ENCODE measurements at regions not wholly inside any gene's neighbourhood (a gene's known extent, or its start where the extent isn't known, plus 50 kb on each side); places are given as distances from the start of the nearest gene placed in this dataset.
A peak's percentile ranks its signal among the peaks of the same experiment; 100 is the strongest.

DNA sequence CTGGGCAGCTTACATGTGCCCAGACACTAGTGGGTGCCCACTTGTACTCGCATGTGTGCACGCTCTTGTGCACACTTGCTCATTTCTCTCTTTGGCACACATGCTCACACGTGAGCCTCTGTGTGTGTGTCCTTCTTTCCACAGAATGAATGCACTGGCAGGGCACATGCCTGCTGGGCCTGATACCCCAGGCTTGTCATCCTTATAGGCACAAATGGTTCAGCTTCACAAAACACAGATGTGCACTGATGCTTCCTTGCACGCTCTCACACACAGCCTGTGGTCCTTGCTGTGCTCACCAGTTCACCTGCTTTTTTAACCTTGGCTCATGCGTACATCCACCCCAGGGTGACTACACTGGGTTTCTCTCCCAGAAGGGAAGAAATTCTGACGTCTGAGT is 174.8 kb downstream of the BUD13 start:
- no peak for DNase-seq

DNA sequence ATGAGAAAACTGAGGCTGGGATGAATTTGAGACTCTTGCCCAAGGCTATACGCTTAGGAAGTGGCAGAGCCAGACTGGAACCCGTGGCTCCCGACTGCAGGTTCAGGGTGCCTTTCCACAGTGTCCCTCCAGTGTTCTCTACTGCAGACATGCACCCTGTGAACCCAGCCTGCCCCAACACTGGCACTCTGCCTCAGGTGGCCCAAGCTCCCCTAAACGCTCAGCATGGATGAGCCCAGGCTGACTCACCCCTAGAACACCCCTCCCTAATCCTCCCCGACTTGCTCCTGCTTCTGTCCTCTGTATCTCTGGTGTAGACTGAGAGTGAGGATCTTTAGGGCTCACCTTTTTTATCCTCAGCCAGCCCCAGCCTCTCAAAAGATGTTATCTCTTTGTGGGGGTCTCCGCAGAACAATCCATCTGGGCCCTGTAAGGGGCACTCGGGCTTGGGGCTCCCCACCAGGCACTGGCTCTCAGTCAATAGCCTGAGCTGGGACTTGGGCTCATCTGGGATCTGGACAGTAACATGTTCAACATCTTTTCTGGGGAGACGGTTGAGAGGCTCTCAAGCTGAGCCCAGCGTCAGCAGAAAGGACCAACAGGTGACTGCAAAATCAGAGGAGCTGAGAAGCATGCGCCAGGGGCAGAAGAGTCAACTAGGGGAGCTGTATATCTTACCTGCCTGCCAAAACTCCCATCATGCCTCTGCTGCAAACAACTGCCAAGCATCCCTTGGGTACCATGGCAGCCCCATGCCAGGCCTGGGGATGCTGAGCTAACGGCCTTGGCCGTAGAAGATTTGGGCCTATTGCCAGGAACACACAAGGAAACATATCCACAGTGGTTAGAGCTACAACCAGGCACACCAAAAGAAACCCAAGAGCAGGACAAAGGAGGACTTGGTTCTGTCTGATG is 176.2 kb downstream of the BUD13 start:
- peak; percentile 8 for DNase-seq

DNA sequence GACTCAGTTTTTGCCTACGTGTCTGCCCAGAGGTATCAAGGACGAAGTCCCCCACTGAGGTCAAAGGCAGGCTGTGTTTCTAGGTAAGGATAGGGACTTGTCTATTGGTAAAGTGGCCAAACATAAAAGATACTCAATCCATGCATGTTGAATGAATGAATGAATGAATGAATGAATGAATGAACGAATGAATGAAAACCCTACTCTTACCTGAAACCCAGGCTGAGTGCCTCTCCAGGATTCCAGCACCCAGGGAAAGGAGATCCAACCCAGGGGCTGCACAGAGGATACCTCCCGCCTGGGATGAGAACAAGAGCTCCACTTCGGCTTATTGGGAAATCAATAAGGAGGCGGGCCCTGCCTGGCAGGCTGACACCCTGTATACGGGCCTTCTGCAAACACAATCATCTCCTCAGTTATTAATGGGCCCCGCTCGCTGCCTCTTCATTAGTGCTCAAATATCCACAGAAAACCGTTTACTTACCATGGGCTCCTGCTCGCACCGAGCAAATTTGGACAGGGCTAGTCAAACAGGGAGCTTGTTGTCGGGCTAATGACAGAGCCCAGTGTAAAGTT is 177.4 kb downstream of the BUD13 start:
- DNase-seq: no peak

DNA sequence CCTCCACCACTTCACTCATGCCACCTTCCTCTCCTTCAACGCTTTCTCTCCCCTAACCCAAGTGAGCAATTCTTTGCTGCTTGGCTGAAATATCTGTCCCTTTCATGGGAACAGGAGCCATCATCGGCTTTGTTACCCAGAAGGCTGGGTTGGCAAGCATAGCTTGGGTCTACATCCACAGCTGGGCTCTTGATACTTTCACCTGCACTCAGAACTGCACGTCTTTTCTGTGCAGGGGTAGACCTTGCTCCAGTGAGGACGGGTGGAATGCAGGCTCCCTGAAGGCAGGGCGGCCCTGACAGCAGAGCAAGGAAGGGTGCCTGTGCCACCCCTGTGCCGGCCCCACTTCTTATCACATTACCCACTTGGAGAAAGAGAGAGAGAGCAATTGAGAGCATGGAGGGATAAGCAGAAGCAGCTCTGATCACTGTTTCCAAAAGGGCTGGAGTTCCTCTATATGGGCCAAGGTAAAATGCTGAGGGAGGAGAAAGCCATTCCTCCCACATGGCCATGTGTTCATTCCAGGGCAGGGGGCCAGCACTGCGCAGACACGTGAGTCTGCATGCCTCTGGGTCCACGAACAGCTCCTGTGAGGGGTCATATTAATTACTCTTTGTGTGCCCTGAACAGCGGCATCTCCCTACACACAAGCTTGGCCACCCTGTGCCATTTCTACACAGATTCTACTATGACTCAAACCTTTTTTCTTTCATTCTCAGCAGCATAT is 181.8 kb downstream of the BUD13 start:
- no peak for DNase-seq

DNA sequence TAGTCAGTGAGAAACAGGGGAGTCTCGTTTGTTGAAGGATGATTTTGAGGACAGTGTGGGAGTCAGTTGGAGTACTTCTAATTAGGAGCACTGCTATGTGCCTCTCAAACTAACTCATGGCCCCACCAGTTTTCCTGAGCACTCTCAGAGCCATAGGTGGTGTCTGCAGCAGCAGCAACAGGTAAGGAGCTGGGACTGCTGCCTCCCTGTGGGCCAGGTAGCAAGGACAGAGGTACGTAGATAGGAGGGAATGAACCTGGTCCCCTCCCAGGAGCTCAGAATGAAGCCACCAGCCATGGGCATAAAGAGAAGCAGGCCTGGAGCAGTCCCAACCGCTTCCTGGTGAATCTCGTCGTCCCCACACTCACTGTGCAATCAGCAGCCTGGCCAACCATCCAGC is 183.4 kb downstream of the BUD13 start:
- DNase-seq: no peak

DNA sequence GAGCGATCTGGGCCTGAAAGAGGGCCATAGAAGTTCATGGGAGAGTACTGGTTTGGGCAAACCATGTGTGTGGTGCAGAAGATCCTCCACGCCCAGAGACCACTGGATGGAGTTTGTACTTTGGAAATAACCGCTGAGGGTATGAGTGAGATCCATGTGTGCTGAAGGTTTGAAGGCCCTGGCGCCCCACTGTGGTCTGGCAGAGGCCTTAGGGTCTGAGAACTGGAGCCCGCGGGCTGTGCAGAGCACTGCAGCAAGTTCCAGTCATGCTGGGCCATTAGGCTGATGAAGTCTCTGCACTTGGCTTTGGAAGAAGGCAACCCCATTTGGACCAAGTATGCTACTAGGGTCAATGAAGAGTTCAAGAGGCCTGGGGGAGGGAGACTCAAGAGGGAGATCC is 186.4 kb downstream of the BUD13 start:
- DNase-seq: no peak

DNA sequence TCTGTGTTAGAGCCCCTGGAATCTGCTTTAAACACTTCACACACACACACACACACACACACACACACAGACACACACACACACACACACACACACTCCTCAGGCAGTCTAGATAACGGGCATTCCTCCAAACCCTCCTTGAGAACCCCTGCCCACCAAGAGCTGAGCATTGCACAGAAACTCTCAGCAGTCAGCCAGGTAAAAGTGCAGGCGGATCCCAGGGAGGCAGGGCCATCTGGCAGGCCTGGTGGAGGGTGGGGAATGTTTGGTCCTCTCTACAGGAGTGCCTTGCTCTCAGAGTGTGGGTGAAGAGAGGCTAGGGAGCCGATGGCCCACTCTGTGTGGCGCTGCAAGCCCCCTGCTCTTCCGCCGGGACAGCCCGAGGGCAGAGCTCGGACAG is 190.2 kb downstream of the BUD13 start:
- no peak for DNase-seq

DNA sequence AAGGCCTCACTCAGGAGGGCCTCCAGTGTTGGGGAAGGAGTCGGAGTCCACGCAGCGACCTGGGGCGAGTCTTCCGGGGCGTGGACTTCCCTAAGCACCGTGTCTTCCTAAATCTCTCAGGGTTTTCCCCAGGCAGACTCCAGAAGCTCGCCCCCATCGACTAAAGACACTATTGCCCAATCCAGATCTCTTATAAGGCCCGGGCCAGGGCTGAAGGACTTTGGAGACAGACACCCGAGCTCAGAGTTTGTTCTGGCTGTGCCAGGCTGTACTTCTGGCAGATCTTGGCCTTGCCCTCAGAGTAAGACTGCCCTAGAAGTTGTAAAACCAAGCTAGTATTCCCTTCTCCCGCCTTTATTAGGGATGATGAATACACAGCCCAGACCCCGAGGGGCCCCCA is 191.4 kb downstream of the BUD13 start:
- no peak for DNase-seq

DNA sequence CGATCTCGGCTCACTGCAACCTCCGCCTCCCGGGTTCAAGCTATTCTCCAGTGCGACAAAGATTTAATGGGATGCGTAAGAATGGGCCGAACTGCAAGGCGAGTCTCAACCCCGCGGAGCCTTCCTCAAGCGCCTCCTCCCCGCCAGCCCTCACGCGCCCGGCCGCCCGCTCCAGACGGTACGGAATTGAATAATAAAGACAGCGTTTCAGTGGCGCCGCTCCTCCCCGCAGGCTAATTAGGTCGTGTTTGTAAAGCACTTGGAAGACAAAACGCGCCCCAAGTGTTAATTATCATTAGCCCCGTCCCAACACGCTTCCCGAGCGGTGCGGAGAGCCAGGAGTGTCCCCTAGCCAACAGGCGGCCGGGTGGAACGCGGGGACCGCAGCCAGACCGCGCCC is 192.0 kb downstream of the BUD13 start:
- DNase-seq: no peak

DNA sequence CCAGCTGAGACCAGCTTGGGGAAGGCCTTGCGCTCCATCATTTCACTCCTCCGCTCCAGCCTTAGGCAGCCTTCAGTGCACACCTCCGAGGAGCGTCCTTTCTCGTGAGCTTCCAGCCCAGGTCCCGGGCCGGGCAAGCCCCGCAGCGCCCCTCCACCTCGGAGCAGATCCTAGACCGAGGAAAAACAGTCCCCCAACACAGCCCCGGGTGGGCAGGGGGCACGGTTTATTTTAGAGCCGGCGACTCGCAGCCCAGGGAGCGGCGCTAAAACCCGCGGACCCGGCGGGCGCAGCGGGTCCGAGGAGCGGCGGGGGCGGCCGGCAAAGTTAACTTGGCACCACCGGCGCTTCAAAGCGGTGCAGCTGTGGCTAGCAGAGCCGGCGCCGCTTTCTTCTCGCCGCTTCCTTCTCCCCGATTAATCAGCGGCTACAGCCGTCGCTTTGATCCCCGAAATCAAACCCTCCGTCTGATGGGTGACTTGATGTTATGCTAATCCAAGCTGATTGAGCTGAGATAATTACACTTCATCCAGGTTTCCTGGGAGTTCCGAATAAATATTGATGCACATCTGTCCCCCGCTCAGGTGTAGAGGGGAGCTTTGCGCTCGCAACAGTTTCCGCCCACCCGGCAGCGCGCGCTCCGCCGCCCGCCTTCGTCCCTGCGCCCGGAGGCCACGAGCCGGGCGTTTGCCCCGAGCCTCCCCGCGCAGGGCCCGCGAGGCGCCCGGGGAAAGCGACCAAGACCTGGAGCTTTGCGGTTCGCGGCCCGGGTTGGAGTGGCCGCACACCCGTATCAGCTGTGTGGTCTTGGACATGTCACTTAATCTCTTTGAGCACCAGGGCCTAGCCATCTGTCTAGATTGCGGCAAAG is 192.7 kb downstream of the BUD13 start:
- DNase-seq: no peak

DNA sequence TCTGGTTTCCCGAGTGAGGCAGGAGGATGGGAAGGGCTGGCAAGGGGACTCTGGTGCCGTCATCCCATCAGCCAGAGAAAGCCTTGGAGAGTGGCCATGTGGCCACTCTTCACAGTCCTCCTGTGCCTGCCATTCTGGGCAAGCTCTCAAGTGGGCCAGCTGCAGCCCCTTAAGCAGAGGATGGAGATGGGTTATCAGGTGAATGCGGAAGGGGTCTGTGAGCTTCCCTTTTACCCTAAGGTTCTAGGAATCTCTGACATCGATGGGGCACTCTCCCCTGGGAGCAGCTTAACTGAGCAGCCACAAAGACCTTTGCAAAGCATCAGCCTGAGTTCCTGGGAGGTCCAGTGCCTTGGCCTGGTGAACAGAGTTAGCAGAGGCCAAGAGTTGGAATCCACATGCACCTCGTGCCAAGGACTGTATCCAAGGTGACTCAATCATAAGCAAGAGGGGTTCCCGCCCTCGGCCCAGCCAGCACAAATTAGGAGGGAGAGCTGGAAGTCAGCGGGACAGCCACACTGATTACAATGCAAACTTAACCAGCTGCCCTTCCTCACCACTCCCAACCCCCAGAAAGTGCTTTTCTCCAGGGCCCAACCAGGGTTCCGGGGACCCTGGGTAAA is 193.6 kb downstream of the BUD13 start:
- DNase-seq: no peak

DNA sequence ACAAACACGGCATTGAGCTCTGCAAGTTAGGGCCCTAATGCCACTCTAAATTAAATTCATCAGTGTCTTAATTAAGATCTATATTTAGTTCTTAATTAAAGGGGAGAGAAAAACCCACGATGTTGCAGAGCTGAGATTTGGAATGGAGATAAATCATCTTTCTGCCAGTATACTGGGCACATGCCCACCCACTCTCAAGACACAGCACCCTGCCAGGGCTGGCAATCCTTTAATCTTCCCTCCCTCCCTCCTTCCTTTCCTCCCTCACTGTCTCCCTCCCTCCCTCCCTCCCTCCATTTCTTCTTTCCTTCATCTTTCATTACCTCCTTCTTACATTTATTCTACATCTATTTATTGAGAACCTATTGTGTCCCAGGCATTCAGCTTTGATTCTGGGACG is 194.8 kb downstream of the BUD13 start:
- no peak for DNase-seq

DNA sequence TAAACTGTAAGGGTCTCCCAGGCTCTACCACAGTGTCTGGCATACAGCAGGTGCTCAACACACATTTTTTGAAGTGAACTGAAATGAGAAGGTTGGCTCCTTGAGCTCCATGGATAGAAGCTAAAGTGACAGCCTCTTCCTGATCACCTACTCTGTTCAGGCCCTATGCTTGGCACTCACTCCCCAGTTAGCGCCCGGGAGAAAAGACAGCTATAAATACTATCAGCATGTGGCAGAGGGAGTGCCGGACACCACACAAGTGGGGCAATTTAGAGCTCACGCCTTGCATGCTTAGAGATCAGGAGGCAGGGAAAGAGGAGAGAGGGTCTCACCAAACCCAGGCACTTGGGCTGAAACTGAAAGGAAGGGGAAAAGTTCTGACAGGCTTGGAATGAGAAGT is 195.5 kb downstream of the BUD13 start:
- DNase-seq: no peak

DNA sequence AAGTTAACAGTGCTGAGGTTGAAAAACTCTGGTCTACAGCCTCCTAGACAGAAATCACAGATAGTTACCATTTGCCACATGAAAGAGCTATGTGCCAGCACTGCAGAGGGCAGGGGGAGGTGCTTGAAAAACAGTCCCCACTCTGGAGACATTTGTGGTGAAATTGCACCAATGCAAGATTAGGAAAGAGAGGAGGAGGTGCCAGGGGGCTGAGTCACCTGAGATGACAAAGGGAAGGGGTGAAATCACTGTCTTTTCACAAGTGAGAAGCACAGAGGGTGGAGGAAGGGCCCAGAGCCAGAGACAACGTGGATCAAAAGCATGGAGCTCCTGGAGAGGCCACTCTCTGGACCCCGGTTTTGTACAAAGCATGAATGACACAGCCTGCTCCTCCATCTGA is 196.3 kb downstream of the BUD13 start:
- no peak for DNase-seq

DNA sequence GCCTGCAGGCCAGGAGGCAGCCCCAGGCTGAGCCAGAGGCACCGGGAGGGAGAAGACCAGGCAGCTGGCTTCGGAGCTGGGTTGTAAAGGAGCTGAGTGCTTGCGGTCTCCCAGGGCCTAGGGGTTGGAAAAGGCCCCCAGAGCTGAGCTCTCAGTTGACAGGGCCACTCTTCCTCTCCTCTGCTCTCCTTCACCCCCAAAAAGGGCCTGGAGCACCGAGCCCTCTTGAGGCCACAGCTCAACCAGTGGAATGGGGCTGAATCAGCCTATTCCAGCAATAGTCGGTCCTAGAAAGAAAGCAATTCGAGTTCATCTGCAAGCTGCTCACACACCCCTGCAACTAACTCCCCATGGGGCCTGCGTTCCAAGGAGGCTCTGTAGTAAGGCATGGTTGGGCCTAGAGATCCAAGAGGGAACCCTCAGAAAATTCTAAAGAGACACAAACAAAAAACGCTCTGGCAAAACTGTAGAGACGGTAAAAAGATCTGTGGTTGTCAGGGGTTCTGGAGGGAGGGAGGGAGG is 205.0 kb downstream of the BUD13 start:
- DNase-seq: no peak

DNA sequence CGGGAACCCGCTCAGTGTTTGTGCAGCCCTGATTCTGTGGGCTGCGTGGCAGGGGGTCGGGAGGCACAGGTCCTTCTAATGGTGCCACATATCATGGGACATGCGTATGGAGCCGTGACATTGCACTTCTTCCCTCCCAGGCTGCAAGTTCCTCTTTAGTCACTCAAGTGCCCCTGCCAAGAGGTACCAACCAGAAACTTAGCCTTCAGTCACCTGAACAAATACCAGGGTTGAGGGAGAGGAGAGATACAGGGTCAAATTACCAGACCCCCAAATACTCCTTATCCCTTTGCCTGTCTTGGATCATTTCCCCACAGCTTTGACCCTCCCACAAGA is 209.1 kb downstream of the BUD13 start:
- no peak for DNase-seq

DNA sequence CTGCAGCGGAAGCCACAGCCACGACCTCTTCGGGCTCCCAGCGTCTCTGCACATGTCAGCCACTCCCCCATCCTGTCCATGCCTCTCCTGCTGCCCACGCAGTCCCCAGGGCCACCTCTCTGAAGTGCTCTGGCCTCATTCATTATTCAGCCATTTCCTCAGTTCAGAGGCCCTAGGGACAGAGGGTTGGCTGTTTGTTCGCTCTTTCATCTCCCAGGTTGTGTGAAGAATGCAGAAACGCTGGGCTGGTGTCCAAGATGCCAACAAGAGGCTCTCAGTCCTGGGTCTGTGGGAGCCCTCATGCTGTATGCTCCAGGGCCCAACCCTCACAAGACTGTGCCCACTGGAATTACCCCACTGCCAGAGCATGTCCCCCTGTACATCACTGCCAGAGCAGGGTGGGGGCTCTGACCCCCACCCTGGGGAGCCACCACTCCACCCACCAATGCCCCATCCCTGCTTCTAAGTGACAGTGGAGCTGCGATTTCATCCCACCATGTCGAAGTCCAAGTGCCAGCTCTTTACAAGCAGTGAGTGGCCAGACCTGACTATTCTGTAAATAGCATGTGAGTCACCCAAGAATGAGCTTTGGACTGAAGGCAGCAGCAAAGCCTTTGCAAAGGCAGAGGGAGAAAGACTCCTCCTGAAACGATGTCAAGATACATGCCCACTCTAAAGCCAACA is 209.6 kb downstream of the BUD13 start:
- DNase-seq: no peak

DNA sequence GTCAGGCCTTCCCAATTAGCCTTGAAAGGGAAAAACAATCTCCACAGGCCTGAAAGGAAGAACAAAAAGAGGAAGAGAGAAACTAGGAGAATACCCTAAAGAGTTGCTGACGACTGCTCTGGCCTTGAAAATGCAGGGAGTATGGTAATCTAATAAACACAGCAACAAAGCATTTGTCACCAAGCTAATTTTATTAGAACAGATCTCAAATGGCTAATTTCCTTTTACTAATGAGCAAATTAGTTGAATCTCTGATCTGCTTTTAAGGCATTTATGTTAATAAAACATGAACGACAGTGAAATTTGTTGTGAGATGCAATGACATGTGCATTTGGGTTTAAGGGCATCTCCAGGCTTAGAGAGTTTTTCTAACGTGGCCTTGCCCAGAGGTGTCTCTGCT is 212.2 kb downstream of the BUD13 start:
- no peak for DNase-seq

DNA sequence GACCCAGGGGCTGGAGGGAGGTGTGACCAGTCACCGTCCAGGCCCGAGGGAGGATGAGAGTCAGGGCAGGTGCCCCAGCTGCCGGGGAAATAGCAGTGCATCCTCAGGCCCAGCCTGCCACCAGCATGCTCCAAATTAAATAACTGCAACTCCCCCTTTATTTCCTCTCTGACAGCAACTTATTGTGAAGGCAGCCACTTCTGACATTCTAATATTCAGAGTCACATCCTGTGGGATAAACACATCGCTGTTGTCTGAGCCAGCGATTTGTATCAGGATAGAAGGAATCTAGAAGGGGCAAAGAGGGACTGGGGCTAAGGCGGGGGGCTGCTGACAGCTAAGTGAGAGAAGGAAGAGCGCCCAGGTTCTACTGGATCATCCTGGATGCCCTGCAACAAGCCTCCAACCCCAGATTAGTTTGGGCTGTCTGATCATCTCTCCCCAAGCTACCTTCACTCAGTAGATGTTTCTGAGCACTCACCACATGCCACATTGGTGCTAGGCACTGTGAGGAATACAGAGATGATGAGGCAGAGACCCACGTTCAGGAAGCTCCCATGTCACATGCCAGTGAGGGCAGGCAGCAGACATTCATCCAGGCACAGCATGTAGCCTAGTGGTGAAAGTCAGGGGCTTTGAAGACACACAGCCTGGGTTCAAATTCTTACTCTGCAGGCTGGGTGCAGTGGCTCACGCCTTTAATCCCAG is 214.1 kb downstream of the BUD13 start:
- no peak for DNase-seq

DNA sequence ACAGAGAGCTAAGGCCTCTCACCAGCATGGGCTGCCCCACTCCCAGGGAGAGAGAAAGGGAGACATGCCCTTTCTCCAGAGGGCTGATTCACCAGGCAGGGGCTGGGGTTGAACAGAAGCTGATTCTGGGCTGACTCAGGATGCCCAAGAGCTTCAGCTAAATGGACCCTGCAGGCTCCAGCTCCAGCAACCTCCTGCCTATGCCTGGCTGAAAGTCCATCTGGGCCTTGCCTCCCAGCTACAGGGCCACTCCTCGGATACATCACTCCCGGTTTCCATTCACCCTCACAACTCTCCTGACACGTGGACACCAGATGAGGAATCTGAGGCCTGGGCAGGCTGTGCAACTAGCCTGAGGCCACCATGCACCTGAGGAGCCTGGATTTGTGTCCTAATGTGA is 215.5 kb downstream of the BUD13 start:
- DNase-seq: no peak

DNA sequence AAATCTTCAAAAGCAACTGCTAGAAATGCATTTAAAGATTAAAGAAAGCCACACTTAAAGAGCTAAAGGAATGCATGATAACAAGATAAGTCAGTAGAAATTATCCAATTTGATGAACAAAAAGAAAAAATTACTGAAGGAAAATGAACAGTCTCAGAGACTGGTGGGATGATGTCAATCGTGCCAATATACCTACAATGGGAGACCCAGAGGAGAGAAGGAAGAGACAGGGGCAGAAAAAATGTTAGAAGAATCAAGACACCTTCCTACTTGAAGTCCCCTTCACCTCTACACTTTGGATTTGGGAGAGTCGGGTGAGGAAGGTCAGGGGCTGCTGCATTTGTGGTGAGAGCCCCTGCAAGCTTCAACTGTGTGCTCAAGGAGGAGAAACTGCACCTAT is 216.3 kb downstream of the BUD13 start:
- no peak for DNase-seq
